DND-41 (cell line): ENCODE measurements at regions not wholly inside any gene's neighbourhood (a gene's known extent, or its start where the extent isn't known, plus 50 kb on each side); places are given as distances from the start of the nearest gene placed in this dataset.

Experiments
- CTCF ChIP-seq: IDR thresholded peaks from 2 replicates; pipeline ENCODE4 v1.5.1; 2012; ENCODE audit warnings: borderline replicate concordance, low read length, moderate library complexity, mild to moderate bottlenecking; ENCODE audit not compliant: poor library complexity, severe bottlenecking; ENCODE audit errors: extremely low read depth
- EZH2 ChIP-seq: IDR thresholded peaks from 3 replicates; pipeline ENCODE4 v1.6.1; 2012; ENCODE audit warnings: borderline replicate concordance, low read depth, mild to moderate bottlenecking, moderate library complexity, low read length, inconsistent platforms; ENCODE audit not compliant: severe bottlenecking

- TF ChIP-seq CTCF, result no peak
- no peak for TF ChIP-seq EZH2
Measured at GRCh38 chr4:155094201-155094820, 114.1 kb upstream of the NPY2R start.
